AG09309 (cell line): ENCODE measurements at regions not wholly inside any gene's neighbourhood (a gene's known extent, or its start where the extent isn't known, plus 50 kb on each side); places are given as distances from the start of the nearest gene placed in this dataset.

Experiments used
- DNase-seq: peaks from one replicate; pipeline ENCODE4 v3.0.0-alpha.2; 2010; ENCODE audit warnings: low read depth
- H3K4me3 ChIP-seq: 2 replicates; pipeline ENCODE4 v1.5.1; 2011; ENCODE audit warnings: mild to moderate bottlenecking, low read depth, low read length, moderate library complexity; ENCODE audit not compliant: control insufficient read depth
- CTCF ChIP-seq: IDR thresholded peaks from 2 replicates; pipeline ENCODE4 v1.5.1; 2011; ENCODE audit warnings: mild to moderate bottlenecking, low read depth, low read length, inconsistent platforms; ENCODE audit not compliant: insufficient read depth, control insufficient read depth; ENCODE audit errors: missing control alignments

- no peak overlapping the region for H3K4me3 ChIP-seq
- TF ChIP-seq CTCF = no peak
- no peak for DNase-seq
Observed at GRCh38 chr3:90261481-90262433, 1154.3 kb downstream of the EPHA3 start.
